GM04503 (cell line): ENCODE measurements at regions not wholly inside any gene's neighbourhood (a gene's known extent, or its start where the extent isn't known, plus 50 kb on each side); places are given as distances from the start of the nearest gene placed in this dataset.
"Not testable (repeated sequence)": the region's sequence is repeated elsewhere in the genome, so short reads cannot be mapped to it uniquely, and the experiment has no call there.

Source experiments
- DNase-seq: peaks from one replicate; pipeline ENCODE4 v3.0.0-alpha.2; 2012; ENCODE audit warnings: low read depth

DNA sequence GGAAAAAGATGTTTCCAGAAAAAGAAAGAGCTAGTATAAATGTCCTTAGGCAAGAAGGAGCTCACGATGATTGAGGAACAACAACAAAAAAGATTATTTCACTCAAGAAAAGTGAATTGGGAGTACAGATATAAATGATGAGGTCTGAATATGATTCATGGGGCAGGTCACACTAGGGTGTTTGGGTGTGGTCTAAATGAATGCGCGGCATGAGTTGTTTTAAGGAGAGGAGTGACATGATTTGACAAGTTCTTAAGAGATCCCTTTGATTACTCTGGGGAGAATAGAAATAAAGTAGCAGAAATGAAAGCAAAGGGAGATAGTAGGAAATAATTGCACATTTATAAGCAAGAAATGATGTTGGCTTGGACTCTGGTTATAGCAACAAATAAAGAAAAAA is 59.3 kb downstream of the NUTM2D start:
- DNase-seq = not testable (repeated sequence)

GRCh38 chr10:87422641-87423040 is 65.1 kb downstream of the NUTM2D start:
- DNase-seq = not testable (repeated sequence)

DNA sequence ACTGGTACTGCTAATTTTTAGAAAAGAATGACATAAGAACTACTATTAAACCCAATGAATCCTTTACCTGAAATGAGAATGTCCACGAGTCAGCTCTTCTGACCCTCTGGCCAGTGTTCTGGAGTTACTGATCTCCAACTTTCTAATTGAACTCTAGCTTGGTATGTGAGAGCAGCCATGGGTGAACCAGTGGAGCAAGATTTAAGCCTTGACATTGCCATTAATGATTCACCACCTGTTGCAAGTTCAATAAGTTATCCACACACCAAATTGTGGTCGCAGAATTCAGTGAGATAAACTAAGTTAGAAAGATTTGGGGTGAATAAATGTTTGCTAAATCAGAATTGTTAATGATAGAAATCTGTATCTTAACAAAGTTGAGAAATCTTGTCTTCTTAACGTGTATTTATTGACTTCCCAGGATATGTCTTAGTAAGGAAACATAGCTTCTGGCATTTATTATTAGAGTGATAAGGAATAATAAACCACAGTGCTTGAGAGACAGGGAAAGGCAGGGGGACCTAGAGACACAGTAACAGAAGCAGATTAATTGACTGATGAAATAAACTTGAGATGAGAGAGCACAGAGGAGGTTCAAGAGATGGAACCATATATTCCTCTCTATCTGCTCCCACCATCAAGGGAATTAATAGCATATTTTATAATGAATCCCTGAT is 67.3 kb downstream of the NUTM2D start:
- DNase-seq = not testable (repeated sequence)

GRCh38 chr10:87433836-87434235 is 70.9 kb upstream of the MINPP1 start:
- DNase-seq = not testable (repeated sequence)

DNA sequence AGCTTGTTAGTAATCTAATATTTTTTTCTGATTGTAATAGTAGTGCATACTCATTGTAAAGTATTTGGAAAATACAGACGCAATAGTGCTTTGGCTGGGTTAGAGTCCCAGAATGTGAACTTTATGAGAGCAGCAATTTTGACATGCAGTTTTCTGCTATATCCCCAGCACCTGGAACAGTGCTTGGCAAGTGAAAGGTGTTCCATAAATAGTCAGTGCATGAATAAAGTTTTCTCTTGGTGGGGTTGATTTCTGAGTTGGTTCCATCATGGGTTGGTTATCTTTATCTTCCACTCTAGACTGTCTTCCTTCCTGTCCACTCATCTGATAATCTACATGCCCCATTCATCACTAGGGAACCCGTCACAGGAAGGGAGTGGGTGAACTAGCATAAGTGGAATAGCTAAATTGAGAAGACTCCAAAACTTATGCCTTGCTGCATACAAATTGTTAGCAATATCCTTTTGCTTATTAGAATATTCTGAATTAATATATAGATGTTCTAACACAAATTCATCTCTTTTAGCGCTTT is 69.3 kb upstream of the MINPP1 start:
- DNase-seq = not testable (repeated sequence)

DNA sequence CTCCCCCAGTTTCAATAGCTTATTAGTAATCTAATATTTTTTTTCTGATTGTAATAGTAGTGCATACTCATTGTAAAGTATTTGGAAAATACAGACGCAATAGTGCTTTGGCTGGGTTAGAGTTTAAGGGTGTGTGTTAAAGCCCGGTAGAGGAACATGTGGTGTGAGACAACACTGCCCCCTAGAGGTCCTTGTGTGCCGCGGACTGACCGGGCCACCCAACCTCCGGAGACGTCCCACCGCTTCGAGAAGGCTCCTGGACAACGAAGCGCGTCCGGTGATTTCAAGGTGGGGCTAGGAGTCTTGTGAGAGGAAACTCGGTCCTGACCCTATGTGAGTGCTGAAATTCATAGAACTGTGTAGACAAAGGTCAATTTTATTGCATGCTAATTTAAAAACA is 68.6 kb upstream of the MINPP1 start:
- not testable (repeated sequence) for DNase-seq

GRCh38 chr10:87437450-87437849 is 67.2 kb upstream of the MINPP1 start:
- peak; percentile 31 for DNase-seq
